Neural progenitor cell (in vitro differentiated cells): ENCODE measurements at regions not wholly inside any gene's neighbourhood (a gene's known extent, or its start where the extent isn't known, plus 50 kb on each side); places are given as distances from the start of the nearest gene placed in this dataset.

Source experiments
- EZH2 ChIP-seq: fragments of 200-600 bp; sonication (generic); IDR thresholded peaks from 2 replicates; pipeline ENCODE4 v1.6.1; 2017; ENCODE audit warnings: antibody characterized with exemption, mild to moderate bottlenecking, moderate library complexity
- TF ChIP-seq, protein P1 (sequence below): fragments of 200-600 bp; sonication (generic); IDR thresholded peaks from 2 replicates; pipeline ENCODE4 v1.5.1; 2017; ENCODE audit warnings: antibody characterized with exemption, mild to moderate bottlenecking

DNA sequence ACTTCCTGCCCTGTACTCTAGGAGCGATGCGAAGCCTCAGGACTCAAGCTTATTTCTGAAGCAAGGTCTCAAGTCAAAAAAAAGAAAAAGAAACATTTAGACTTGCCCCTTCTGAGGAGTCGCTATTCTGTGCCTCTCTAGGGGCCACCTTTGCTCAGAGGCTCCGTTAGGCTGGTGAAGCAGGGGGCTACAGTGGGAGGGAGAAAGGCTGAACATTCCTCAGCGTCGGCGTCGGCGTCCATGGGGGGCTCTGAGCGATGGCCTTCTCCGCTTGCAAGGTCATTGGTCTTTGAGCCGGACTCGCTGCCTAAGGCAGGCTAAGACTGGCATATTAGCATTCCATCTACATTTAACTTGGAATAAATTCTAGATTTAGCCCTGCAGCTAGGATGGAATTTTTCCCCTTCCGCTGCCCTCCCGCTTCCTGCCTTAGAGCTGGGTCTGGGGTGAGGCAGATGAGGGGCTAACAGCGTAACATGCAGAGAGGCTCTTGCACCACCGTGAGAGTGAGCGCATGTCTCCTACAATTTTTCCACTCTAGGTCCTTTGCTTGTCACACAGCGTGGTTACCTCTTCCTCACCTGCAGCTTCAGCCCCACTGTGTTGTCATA, 53.6 kb upstream of the ATL2 start:
- TF ChIP-seq, protein P1, sequence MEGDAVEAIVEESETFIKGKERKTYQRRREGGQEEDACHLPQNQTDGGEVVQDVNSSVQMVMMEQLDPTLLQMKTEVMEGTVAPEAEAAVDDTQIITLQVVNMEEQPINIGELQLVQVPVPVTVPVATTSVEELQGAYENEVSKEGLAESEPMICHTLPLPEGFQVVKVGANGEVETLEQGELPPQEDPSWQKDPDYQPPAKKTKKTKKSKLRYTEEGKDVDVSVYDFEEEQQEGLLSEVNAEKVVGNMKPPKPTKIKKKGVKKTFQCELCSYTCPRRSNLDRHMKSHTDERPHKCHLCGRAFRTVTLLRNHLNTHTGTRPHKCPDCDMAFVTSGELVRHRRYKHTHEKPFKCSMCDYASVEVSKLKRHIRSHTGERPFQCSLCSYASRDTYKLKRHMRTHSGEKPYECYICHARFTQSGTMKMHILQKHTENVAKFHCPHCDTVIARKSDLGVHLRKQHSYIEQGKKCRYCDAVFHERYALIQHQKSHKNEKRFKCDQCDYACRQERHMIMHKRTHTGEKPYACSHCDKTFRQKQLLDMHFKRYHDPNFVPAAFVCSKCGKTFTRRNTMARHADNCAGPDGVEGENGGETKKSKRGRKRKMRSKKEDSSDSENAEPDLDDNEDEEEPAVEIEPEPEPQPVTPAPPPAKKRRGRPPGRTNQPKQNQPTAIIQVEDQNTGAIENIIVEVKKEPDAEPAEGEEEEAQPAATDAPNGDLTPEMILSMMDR: no peak
- no peak for TF ChIP-seq EZH2
